ENCODE measurements at regions not wholly inside any gene's neighbourhood (a gene's known extent, or its start where the extent isn't known, plus 50 kb on each side); places are given as distances from the start of the nearest gene placed in this dataset.

GRCh38 chr15:29410338-29410737 lies 140.7 kb upstream of the NSMCE3 start:
- TF ChIP-seq CTCF (IDR thresholded peaks at IDR 0.05) = no peak
- TF ChIP-seq POLR2A (IDR thresholded peaks at IDR 0.05) = no peak
- TF ChIP-seq EP300 (IDR thresholded peaks at IDR 0.05) = no peak

Measured in ovary (tissue), 3 donors.